ENCODE measurements at regions not wholly inside any gene's neighbourhood (a gene's known extent, or its start where the extent isn't known, plus 50 kb on each side); places are given as distances from the start of the nearest gene placed in this dataset.

DNA sequence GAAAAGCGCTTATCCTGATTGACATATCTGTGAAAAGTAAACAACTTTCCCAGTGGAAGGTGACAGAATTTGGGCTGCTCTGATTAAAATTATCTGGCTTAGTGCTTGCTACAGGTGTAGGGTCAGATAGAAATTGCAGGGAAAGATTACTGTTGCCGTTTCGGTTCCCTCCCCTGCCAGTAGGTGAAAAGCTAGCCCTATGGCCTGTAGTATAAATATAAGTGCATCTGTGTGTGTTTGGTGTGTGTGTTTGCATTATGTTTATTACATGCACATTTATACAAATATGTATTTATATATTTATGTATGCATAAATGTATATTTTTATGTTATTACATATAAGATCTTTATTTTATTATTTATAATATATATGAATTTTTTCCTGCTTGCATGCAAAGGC lies 72.3 kb upstream of the VOPP1 start:
- peaks cover 2% of the 10 kb centered on the region for H3K27me3 ChIP-seq (ENCODE audit: control insufficient read depth, insufficient read depth, low read length)
- H3K4me3 ChIP-seq (ENCODE audit: low read depth, low read length): no peak overlapping the region
- TF ChIP-seq, protein P1, sequence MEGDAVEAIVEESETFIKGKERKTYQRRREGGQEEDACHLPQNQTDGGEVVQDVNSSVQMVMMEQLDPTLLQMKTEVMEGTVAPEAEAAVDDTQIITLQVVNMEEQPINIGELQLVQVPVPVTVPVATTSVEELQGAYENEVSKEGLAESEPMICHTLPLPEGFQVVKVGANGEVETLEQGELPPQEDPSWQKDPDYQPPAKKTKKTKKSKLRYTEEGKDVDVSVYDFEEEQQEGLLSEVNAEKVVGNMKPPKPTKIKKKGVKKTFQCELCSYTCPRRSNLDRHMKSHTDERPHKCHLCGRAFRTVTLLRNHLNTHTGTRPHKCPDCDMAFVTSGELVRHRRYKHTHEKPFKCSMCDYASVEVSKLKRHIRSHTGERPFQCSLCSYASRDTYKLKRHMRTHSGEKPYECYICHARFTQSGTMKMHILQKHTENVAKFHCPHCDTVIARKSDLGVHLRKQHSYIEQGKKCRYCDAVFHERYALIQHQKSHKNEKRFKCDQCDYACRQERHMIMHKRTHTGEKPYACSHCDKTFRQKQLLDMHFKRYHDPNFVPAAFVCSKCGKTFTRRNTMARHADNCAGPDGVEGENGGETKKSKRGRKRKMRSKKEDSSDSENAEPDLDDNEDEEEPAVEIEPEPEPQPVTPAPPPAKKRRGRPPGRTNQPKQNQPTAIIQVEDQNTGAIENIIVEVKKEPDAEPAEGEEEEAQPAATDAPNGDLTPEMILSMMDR (IDR thresholded peaks at IDR 0.05; ENCODE audit: low read depth, low read length): no peak
- no peaks in the 10 kb centered on the region for H3K9me3 ChIP-seq (ENCODE audit: control insufficient read depth, insufficient read depth, low read length)
- no peak for DNase-seq (ENCODE audit: low read depth, low spot score)
- CTCF ChIA-PET: no interaction called here
- no peak overlapping the region for H3K27ac ChIP-seq (ENCODE audit: low read depth, low read length)
- POLR2A ChIA-PET: no interaction called here

GRCh38 chr7:55642266-55642665 lies 70.0 kb upstream of the VOPP1 start:
- no peak overlapping the region for H3K27ac ChIP-seq (ENCODE audit: low read depth, low read length)
- ChIA-PET CTCF (interaction anchor here (1.0 to 3.9 kb wide), 7 partner anchors 210 to 451 kb away, joined by 3 to 23 read pairs (median 7); partner anchors contain the start of genes NIPSNAP2 and PHKG1), POLR2A (interaction anchor here (1.5 kb wide), 1 partner anchor 409 kb away, joined by 4 read pairs; the partner anchor contains the start of genes CCT6A and PSPH)
- DNase-seq (ENCODE audit: low read depth, low spot score): no peak
- H3K27me3 ChIP-seq (ENCODE audit: control insufficient read depth, insufficient read depth, low read length): no peaks in the 10 kb centered on the region
- H3K4me3 ChIP-seq (ENCODE audit: low read depth, low read length): no peak overlapping the region
- H3K9me3 ChIP-seq (ENCODE audit: control insufficient read depth, insufficient read depth, low read length): no peaks in the 10 kb centered on the region
- TF ChIP-seq, protein P1 (IDR thresholded peaks at IDR 0.05; ENCODE audit: low read depth, low read length): no peak

GRCh38 chr7:55641811-55642210 lies 69.5 kb upstream of the VOPP1 start:
- Histone ChIP-seq H3K27ac (ENCODE audit: low read depth, low read length) (no peak overlapping the region), H3K9me3 (ENCODE audit: control insufficient read depth, insufficient read depth, low read length) (no peaks in the 10 kb centered on the region), H3K27me3 (ENCODE audit: control insufficient read depth, insufficient read depth, low read length) (no peaks in the 10 kb centered on the region), H3K4me3 (ENCODE audit: low read depth, low read length) (no peak overlapping the region)
- no peak for DNase-seq (ENCODE audit: low read depth, low spot score)
- TF ChIP-seq, protein P1 (IDR thresholded peaks at IDR 0.05; ENCODE audit: low read depth, low read length): no peak
- ChIA-PET POLR2A (interaction anchor here (1.5 kb wide), 2 partner anchors 323 to 409 kb away, joined by 3 to 4 read pairs; partner anchors contain the start of genes CCT6A and PSPH), CTCF (interaction anchor here (0.6 to 3.9 kb wide), 18 partner anchors 10 to 451 kb away, joined by 3 to 23 read pairs (median 4); partner anchors contain the start of genes NIPSNAP2 and PHKG1)

DNA sequence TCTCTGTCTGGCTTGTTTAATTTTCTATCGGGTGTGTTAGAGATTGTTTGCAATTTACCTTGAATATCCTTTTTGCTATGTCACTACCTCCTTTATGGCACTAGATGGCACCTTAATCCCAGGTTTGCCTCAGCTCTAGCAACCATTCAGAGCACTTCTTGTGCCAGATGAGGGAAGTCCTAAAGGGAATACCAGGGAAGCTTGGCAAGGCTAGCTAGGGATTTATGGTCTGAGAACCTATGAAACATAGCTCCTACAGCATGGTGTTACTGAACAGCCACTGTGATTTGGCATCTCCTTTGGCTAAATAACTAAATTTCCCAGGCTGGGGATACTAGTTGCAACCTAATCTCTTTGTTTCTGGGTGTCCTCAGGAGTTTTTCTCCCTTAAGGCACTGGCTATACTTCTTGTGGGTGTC lies 69.0 kb upstream of the VOPP1 start:
- no peak overlapping the region for H3K27ac ChIP-seq (ENCODE audit: low read depth, low read length)
- TF ChIP-seq, protein P1 (IDR thresholded peaks at IDR 0.05; ENCODE audit: low read depth, low read length): peak; percentile 79
- no peak overlapping the region for H3K4me3 ChIP-seq (ENCODE audit: low read depth, low read length)
- DNase-seq (ENCODE audit: low read depth, low spot score): peak; percentile 53
- no peaks in the 10 kb centered on the region for H3K27me3 ChIP-seq (ENCODE audit: control insufficient read depth, insufficient read depth, low read length)
- H3K9me3 ChIP-seq (ENCODE audit: control insufficient read depth, insufficient read depth, low read length): no peaks in the 10 kb centered on the region
- ChIA-PET POLR2A (interaction anchor here (1.5 kb wide), 2 partner anchors 324 to 410 kb away, joined by 3 to 4 read pairs; partner anchors contain the start of genes CCT6A and PSPH), CTCF (interaction anchor here (0.6 to 3.9 kb wide), 19 partner anchors 9 to 452 kb away, joined by 3 to 23 read pairs (median 5); partner anchors contain the start of genes NIPSNAP2 and PHKG1)

GRCh38 chr7:55639640-55640039 lies 67.3 kb upstream of the VOPP1 start:
- Histone ChIP-seq H3K9me3 (ENCODE audit: control insufficient read depth, insufficient read depth, low read length) (no peaks in the 10 kb centered on the region), H3K27me3 (ENCODE audit: control insufficient read depth, insufficient read depth, low read length) (no peaks in the 10 kb centered on the region), H3K27ac (ENCODE audit: low read depth, low read length) (no peak overlapping the region), H3K4me3 (ENCODE audit: low read depth, low read length) (no peak overlapping the region)
- POLR2A ChIA-PET: no interaction called here
- no peak for DNase-seq (ENCODE audit: low read depth, low spot score)
- CTCF ChIA-PET: interaction anchor here (0.7 to 1.9 kb wide), 5 partner anchors 9 to 453 kb away, joined by 3 to 5 read pairs (median 4); partner anchors contain the start of gene PHKG1
- TF ChIP-seq, protein P1 (IDR thresholded peaks at IDR 0.05; ENCODE audit: low read depth, low read length): no peak

All from AG04450 (cell line).